CD4-positive, alpha-beta T cell treated with Interleukin-4 for 1 hour (primary cell): ENCODE measurements at regions not wholly inside any gene's neighbourhood (a gene's known extent, or its start where the extent isn't known, plus 50 kb on each side); places are given as distances from the start of the nearest gene placed in this dataset.

ENCODE experiments used
- DNase-seq, 2 donors: peaks; one replicate each; pipeline ENCODE4 v3.0.0-alpha.2; 2020 to 2022

GRCh38 chr10:107451047-107451446 lies 286.5 kb upstream of the SORCS1 start:
- no peak for DNase-seq

- no peak for DNase-seq
Observed at GRCh38 chr10:107450056-107450455, 285.6 kb upstream of the SORCS1 start.

GRCh38 chr10:107444443-107444842 lies 279.9 kb upstream of the SORCS1 start:
- no peak for DNase-seq

- no peak for DNase-seq
Observed at GRCh38 chr10:107443813-107444212, 279.3 kb upstream of the SORCS1 start.

- no peak for DNase-seq
Observed at GRCh38 chr10:107443326-107443725, 278.8 kb upstream of the SORCS1 start.

DNA sequence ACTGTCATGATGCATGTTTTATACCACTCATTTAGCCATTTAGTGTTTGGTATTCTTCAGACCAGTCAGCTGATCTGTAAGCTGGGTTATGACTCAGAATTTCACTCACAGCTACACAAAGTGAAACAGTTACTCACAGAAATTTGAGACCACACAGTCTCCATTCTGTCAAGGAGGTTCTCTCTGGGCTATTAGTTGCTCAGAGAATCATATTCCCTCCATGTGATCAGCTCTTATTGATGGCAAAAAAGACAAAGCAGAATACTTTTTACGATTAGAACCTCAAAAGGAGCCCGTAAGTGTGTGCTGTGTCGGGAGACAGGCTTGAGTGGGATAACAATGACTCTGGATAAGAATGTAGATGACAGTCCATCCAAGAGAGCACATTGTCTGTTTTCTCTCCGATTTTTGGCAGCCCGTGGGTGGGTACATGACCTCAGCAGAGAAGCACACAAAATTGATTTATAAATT lies 277.6 kb upstream of the SORCS1 start:
- no peak for DNase-seq

DNA sequence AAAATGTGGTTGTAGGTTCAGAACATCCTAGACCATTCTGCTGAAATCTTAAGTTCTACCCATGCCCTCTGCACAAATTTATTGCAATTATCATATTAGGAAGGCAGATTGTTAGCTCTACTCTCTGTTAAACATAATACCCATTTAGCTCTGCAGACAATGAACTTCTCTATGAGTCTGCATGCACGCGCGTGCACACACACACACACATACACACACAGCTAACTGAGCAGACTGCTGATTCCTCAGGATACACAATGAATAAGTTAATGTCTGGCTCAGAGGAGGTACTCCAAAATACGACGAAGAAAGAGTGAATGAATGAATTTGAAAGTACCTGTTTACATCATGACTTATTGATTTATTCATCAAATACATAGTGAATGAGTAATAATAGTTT lies 276.2 kb upstream of the SORCS1 start:
- DNase-seq: no peak

GRCh38 chr10:107437921-107438320 lies 273.4 kb upstream of the SORCS1 start:
- DNase-seq: no peak

- no peak for DNase-seq
Observed at GRCh38 chr10:107436568-107436967, 272.1 kb upstream of the SORCS1 start.

- no peak for DNase-seq
Observed at GRCh38 chr10:107434854-107435253, 270.3 kb upstream of the SORCS1 start.

- no peak for DNase-seq
Observed at GRCh38 chr10:107434201-107434600, 269.7 kb upstream of the SORCS1 start.

DNA sequence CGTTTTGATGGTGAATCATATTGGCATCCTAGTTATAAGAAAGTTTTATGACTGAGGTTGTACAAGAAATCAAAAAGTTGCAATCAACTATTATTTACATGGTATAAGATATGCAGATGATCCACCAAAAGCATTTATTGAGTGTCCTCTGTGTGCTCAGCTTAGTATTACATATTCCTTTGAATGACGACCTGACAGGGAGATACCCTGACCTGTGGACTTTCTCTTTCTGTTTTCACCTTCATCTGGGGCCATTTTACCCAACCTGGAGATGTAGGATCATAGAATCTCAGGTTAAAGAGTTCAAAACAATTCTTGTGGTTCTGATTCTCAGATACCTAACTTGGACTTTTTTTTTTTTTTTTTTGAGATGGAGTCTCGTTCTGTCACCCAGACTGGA lies 269.1 kb upstream of the SORCS1 start:
- no peak for DNase-seq

- no peak for DNase-seq
Observed at GRCh38 chr10:107430446-107430845, 265.9 kb upstream of the SORCS1 start.

GRCh38 chr10:107427016-107427415 lies 262.5 kb upstream of the SORCS1 start:
- no peak for DNase-seq

- no peak for DNase-seq
Observed at GRCh38 chr10:107425931-107426553, 261.5 kb upstream of the SORCS1 start.

GRCh38 chr10:107424628-107425027 lies 260.1 kb upstream of the SORCS1 start:
- DNase-seq: no peak

DNA sequence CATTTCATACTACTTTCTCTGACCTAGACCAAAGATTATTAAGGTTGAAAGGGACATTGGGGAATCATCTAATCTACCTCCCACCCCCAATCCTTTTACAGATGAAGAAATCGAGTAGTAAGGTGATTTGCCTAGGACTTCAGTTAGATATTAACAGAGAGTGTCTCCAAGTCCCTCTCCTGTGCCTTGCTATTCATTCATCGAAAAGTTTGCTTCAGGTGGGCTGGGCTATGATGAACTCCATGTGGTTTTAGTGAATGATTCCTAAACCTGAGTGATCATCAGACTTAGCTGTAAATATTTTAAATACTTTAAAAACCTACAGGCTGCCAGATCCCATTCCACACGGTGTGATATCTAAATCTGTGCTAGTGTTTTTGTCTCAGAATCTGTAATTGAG lies 259.4 kb upstream of the SORCS1 start:
- no peak for DNase-seq

GRCh38 chr10:107422681-107423080 lies 258.2 kb upstream of the SORCS1 start:
- DNase-seq: no peak

GRCh38 chr10:107420196-107420595 lies 255.7 kb upstream of the SORCS1 start:
- DNase-seq: no peak

DNA sequence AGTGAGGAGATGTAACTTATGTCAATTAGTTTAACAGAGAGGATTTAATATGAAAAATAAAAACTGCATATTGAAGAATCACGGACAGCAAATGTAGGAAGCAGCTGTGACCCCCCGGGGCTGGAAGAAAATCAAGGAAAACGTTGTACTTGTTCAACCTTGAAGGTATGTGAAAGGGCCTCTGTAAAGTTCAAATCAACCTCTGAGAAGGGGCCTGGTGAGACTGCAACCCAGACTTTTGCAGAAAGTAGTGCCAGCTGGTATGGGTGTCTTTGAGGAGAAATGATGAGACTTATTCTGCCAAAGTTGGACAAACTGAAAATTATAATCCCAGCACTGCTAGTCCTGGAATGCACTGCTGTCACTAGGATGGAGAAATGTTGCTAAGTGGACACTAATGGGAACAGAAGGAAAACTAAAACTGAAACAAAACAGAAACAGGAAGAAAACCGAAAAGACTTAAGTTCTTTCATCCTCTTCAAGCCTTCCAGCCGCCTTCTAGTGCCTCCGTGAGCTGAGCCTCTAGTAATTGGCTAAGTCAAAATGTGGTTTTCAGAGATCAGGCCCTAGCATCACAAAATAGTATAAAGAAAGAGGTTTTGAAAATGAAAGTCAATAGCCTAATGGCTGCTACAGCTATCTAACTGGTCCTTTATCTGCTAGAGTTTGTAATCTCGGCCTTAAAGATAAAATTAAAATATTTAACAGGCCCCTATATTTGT lies 253.7 kb upstream of the SORCS1 start:
- no peak for DNase-seq

DNA sequence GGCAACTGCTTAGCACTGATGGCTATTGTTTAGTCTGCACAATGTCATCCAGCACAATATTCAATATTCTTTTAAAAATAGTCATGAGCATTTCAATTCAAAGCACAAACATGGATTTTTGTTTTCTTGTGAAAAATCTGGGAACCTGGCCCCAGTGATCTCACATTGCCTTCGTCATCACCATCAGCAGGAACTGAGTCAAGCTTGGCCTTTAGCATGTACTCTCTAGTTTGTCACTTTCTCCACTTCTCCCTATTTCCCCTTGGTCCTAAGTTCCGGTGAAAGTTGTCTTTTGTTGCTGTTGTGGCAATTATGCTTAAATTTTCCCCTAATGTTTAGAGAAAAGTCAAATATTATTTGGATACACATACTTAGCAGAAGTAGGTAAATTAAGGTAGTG lies 252.9 kb upstream of the SORCS1 start:
- DNase-seq: no peak

DNA sequence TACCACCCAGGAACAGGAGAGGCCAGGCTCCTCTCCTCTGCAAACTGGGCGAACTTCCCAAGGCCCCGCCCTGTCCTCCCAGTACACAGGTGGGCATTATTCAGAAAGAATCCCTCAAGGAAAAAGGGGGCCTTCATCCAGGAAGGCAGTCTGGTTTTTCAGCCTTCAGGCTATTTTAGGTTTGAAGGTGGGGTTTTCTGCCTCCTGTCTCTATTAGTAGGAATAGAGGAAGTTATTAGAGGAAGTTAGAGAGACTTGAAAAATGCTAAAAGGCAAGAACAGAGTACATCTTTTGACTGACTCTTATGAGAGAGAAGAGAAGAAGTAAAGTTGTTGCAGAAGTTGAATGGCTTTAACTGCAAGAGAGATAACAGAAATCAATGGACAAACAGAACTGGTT lies 250.9 kb upstream of the SORCS1 start:
- DNase-seq: no peak

GRCh38 chr10:107413971-107414370 lies 249.5 kb upstream of the SORCS1 start:
- DNase-seq: no peak

DNA sequence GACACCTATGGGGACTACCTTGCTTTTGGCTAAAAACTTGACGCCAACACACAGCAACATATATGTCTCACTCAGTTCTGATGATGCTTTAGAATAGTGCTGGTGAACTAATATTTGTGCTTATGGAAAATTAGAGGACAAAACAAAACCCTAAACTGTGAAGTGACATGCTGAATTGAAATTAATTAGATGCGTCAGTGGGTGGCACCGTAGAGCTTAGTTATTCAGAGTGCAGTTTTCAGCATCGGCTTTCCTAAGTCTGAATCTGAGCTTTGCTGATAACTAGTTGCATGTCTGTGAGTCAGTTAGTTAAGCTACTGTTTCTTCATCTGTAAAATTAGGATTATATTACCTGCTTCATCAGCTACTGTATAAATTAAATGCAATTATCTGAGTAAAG lies 245.0 kb upstream of the SORCS1 start:
- DNase-seq: no peak

- DNase-seq: no peak
Observed at GRCh38 chr10:107398115-107398514, 233.6 kb upstream of the SORCS1 start.
